ENCODE measurements at regions not wholly inside any gene's neighbourhood (a gene's known extent, or its start where the extent isn't known, plus 50 kb on each side); places are given as distances from the start of the nearest gene placed in this dataset.
A peak's percentile ranks its signal among the peaks of the same experiment; 100 is the strongest.

DNA sequence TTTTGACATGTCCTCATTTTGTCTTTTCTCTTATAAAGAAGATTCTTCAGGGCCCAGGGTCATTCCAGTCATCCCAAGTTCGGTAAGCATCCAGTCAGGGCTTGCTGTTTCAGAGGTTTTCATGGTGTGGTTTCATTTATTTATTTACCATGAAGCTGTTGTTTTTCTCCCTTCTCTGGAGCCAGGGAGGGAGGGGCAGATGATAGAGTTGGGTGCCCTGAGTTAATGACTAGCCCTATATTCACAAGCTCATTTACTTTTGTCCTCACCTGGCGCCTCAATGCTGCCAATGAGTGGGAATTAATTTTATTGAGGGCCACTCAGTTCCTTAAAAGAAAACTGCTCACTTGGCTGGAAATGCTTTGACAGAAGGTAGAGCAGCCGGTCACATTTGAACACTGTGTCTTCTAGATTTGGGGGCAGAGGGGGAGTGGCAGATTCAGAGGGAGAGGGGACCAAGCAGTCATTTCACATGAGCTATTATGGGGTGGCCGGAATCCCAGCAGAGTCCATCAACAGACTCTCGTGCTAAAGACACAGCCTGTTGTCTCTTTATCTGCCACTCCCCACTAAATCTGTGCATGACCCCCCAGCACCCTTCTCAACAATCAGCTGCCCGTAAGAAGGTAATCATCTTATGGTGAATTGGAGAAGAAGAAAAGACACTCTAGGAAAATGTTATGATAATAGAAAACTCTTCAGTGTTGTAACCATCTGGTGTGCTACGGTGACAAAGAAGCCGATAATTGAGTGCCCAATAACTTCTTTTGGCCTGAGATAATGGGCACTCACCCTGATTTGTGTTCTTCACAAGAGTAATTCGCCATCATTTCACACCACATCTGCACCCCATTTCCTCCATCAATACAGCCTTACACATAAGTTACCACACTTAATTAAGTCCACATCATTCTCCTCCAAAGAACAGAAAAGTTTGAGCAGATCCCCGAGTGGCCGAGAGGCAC is 573.5 kb upstream of the JAG1 start:
- H3K27me3 ChIP-seq: peaks cover 0 to 8% (median 0%) of the 10 kb centered on the region in 7 donors
- no peak overlapping the region for H3K4me3 ChIP-seq
- H3K27ac ChIP-seq: no peak overlapping the region
- no peaks in the 10 kb centered on the region for H3K9me3 ChIP-seq
- ATAC-seq (no peak), DNase-seq (no peak)
- TF ChIP-seq, protein P1, sequence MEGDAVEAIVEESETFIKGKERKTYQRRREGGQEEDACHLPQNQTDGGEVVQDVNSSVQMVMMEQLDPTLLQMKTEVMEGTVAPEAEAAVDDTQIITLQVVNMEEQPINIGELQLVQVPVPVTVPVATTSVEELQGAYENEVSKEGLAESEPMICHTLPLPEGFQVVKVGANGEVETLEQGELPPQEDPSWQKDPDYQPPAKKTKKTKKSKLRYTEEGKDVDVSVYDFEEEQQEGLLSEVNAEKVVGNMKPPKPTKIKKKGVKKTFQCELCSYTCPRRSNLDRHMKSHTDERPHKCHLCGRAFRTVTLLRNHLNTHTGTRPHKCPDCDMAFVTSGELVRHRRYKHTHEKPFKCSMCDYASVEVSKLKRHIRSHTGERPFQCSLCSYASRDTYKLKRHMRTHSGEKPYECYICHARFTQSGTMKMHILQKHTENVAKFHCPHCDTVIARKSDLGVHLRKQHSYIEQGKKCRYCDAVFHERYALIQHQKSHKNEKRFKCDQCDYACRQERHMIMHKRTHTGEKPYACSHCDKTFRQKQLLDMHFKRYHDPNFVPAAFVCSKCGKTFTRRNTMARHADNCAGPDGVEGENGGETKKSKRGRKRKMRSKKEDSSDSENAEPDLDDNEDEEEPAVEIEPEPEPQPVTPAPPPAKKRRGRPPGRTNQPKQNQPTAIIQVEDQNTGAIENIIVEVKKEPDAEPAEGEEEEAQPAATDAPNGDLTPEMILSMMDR (IDR thresholded peaks at IDR 0.05): no peak
- intact Hi-C loops (cut with DNase I): no loop called here
- 87 to 90% methylated on average over 11 of the region's 11 CpGs for WGBS, 2 donors
- no peaks in the 10 kb centered on the region for H3K36me3 ChIP-seq
- H3K4me1 ChIP-seq: peaks cover 0 to 23% (median 0%) of the 10 kb centered on the region in 9 donors

DNA sequence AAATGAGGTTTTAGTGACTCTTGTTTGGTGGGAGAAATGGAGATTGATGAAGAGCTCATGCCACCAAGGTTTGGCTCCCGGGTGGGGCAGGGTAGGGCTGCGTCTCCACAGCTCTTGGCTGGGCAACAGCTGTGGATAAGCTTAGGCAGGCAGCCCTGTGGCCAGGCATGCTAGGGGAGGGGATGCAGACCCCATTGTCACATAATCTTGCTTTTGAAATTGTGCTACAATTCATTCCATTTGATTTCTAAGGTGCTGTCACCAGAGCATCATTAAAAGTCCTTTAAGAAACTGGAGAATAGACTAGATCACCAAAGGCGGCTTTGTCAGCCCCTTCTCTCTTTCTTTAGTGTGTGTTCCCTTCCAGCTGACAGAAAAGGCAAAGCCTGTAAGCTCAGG is 574.2 kb upstream of the JAG1 start:
- H3K36me3 ChIP-seq: no peaks in the 10 kb centered on the region
- intact Hi-C loops (cut with DNase I): no loop called here
- peaks cover 0 to 23% (median 0%) of the 10 kb centered on the region in 9 donors for H3K4me1 ChIP-seq
- ATAC-seq (no peak), DNase-seq (no peak)
- H3K27me3 ChIP-seq: peaks cover 0 to 8% (median 0%) of the 10 kb centered on the region in 7 donors
- H3K27ac ChIP-seq: no peak overlapping the region
- TF ChIP-seq, protein P1 (IDR thresholded peaks at IDR 0.05): no peak
- WGBS, 2 donors: 84% methylated on average over 3 of the region's 3 CpGs
- H3K9me3 ChIP-seq: no peaks in the 10 kb centered on the region
- no peak overlapping the region for H3K4me3 ChIP-seq

DNA sequence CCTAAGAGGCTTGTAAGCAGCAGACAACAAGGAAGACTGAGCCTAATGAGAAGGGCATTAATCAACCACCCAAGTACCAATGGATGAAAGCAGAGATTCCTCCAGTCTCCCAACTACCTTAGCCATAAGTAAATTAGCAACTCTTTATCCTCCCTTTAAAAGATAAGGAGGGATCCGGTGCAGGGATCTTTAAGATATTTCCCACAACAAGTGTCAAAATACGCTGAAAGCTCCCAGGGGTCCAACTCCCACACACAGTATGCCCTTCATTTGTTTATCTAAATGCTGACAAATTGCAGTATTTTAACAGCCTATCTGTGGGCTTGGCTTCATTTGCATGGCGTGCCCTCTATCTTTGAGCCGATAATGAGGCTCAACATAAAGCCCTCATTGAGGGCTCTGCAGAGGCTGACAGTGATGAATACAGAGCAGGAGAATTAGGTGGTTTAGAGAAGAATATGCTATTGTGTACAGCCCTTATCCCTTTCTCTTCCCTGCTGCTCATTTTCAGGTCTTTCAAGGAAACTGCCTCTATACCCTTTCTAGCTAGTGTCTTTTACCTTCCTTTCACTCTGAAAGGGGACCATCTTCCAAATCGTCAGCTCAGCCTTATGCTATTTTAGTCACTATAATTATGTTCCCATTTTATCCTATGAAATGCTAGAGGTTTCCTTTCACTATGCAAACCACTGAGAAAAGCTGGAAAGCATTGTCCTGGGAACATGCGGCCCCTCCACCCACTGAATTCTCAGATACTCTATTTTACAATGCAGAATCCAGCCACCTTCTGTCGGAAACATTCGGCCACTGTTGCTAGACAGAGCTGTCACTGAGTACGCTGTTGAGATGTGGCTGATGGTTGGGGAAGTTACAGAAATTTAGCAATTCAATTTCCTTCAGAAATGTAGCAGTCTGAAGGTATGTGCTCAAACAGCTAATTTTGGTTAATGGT is 575.2 kb upstream of the JAG1 start:
- no peak for DNase-seq
- Histone ChIP-seq H3K4me1 (peaks cover 0 to 21% (median 0%) of the 10 kb centered on the region in 9 donors), H3K27ac (peak overlapping the region in 1 of 10 donors; percentile 18), H3K9me3 (peaks cover 0 to 5% (median 0%) of the 10 kb centered on the region in 11 donors), H3K36me3 (no peaks in the 10 kb centered on the region), H3K4me3 (no peak overlapping the region), H3K27me3 (peaks cover 0 to 8% (median 0%) of the 10 kb centered on the region in 7 donors)
- ATAC-seq: peak in 1 of 8 donors; percentile 14
- TF ChIP-seq, protein P1 (IDR thresholded peaks at IDR 0.05): no peak
- WGBS, 2 donors: 27 to 31% methylated on average over 9 of the region's 9 CpGs
- intact Hi-C loops (cut with DNase I): no loop called here

DNA sequence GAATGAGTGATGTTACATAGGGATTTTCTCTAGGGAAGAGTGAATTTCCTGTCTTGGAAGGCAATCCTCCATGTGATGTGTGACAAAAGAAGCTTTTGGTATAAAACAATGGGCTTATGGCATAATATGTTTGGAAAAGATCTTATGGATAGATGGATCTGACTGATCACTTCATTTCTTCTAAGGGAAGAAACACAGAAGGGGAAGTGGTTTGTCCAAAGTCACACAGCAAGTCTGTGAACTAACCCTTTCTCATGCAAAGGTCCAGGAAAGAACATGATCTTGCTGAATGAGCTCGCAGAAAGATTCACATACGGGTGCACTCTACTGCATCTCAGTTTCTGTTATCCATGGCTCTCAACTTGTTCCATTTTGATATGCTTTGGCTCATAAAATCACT is 575.9 kb upstream of the JAG1 start:
- ATAC-seq (no peak), DNase-seq (no peak)
- H3K27ac ChIP-seq: no peak overlapping the region
- intact Hi-C loops (cut with DNase I): no loop called here
- TF ChIP-seq, protein P1 (IDR thresholded peaks at IDR 0.05): no peak
- 66 to 80% methylated on average over 2 of the region's 2 CpGs for WGBS, 2 donors
- H3K27me3 ChIP-seq: peaks cover 0 to 8% (median 0%) of the 10 kb centered on the region in 7 donors
- H3K36me3 ChIP-seq: no peaks in the 10 kb centered on the region
- no peak overlapping the region for H3K4me3 ChIP-seq
- peaks cover 0 to 12% (median 7%) of the 10 kb centered on the region in 11 donors for H3K9me3 ChIP-seq
- peaks cover 0 to 14% (median 0%) of the 10 kb centered on the region in 9 donors for H3K4me1 ChIP-seq
